Immature natural killer cell (primary cell): ENCODE measurements at regions not wholly inside any gene's neighbourhood (a gene's known extent, or its start where the extent isn't known, plus 50 kb on each side); places are given as distances from the start of the nearest gene placed in this dataset.
"Not testable (repeated sequence)": the region's sequence is repeated elsewhere in the genome, so short reads cannot be mapped to it uniquely, and the experiment has no call there.

Source experiments
- DNase-seq, 3 donors: peaks; one replicate each; pipeline ENCODE4 v3.0.0; 2022; ENCODE audit warnings: mixed read lengths in 1 of 3
- H3K27ac Mint-ChIP-seq, 6 donors: one replicate each; pipeline ENCODE4 v1.8.0; 2020; ENCODE audit warnings: mixed read lengths in 6 of 6, mild to moderate bottlenecking in 5 of 6, inconsistent platforms in 4 of 6, moderate library complexity in 3 of 6
- H3K27me3 Mint-ChIP-seq, 3 donors: one replicate each; pipeline ENCODE4 v1.8.0; 2020 to 2021; ENCODE audit warnings: low read depth in 3 of 3, mild to moderate bottlenecking in 3 of 3, mixed read lengths in 3 of 3, moderate library complexity in 3 of 3, inconsistent platforms in 1 of 3
- H3K36me3 Mint-ChIP-seq, 3 donors: one replicate each; pipeline ENCODE4 v1.8.0; 2020; ENCODE audit warnings: mixed read lengths in 3 of 3, inconsistent platforms in 2 of 3, mild to moderate bottlenecking in 2 of 3
- H3K4me1 Mint-ChIP-seq, 2 donors: one replicate each; pipeline ENCODE4 v1.8.0; 2020; ENCODE audit warnings: inconsistent platforms in 2 of 2, mild to moderate bottlenecking in 2 of 2, mixed read lengths in 2 of 2, moderate library complexity in 1 of 2
- H3K4me3 Mint-ChIP-seq, 5 donors: one replicate each; pipeline ENCODE4 v1.8.0; 2020; ENCODE audit warnings: mild to moderate bottlenecking in 5 of 5, mixed read lengths in 5 of 5, inconsistent platforms in 3 of 5, moderate library complexity in 3 of 5
- H3K9me3 Mint-ChIP-seq, 6 donors: one replicate each; pipeline ENCODE4 v1.8.0; 2020; ENCODE audit warnings: mild to moderate bottlenecking in 6 of 6, mixed read lengths in 6 of 6, inconsistent platforms in 4 of 6, moderate library complexity in 3 of 6

DNA sequence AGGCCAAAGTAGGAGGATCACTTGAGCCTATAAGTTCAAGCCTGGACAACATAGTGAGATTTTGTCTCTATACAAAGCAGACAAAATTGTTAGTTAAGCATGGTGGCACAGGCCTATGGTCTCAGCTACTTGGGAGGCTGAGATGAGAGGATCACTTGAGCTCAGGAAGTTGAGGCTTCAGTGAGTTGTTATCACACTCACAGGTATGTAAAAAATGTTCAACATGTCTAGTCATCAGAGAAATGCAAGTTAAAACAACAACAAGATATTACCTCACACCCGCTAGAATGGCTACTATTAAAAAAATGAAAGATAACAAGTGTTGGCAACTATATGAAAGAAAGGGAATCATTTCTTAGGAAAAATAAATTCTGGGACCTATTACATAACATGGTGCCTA, 341.5 kb upstream of the ST8SIA4 start:
- no peak overlapping the region for H3K4me3 Mint-ChIP-seq
- H3K27ac Mint-ChIP-seq: no peak overlapping the region
- no peak for DNase-seq
- peaks cover 0 to 3% (median 1%) of the 10 kb centered on the region in 3 donors for H3K27me3 Mint-ChIP-seq
- peaks cover 5 to 23% (median 13%) of the 10 kb centered on the region in 6 donors for H3K9me3 Mint-ChIP-seq
- no peaks in the 10 kb centered on the region for H3K36me3 Mint-ChIP-seq
- no peaks in the 10 kb centered on the region for H3K4me1 Mint-ChIP-seq

DNA sequence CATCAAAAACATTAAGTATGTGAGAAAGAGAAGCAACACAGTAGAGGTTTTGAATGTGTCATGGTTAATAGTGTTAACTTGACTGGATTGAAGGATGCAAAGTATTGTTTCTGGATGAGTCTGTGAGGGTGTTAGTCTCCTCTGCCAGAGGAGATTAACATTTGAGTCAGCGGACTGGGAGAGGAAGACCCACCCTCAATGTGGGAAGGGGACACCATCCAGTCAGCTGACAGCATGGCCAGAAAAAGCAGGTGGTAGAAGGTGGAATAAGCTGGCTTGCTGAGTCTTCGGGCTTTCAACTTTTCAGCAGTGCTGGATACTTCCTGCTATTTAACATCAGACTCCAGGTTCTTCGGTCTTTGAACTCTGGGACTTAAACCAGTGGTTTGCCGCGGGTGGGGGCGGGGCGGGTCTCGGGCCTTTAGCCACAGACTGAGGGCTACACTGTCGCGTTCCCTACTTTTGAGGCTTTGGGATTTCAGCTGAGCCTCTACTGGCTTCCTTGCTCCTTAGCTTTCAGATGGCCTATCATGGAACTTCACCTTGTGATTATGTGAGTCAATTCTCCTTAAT, 309.9 kb upstream of the ST8SIA4 start:
- peaks cover 0 to 2% (median 0%) of the 10 kb centered on the region in 3 donors for H3K27me3 Mint-ChIP-seq
- DNase-seq: no peak
- no peaks in the 10 kb centered on the region for H3K36me3 Mint-ChIP-seq
- H3K27ac Mint-ChIP-seq: no peak overlapping the region
- H3K9me3 Mint-ChIP-seq: peaks cover 0 to 18% (median 3%) of the 10 kb centered on the region in 6 donors
- no peaks in the 10 kb centered on the region for H3K4me1 Mint-ChIP-seq
- H3K4me3 Mint-ChIP-seq: no peak overlapping the region

DNA sequence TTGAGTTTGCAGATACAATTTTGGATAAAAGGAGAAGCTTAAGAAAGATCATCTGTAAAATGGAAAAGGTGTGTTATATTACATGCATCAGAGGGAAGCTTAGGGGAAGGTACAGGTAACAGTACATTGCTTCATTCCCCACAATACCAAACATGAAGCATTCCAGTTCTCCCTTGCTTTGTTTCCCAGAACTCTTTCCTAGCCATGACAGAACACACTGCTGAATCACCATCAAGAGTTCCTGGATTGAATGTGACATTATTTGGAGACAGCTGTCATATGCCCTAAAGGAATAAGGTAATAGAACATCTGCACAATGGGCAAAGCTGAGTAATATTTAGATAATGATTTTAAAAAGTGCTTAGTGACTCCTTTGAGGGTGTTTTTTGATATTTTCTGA, 303.5 kb upstream of the ST8SIA4 start:
- no peak overlapping the region for H3K27ac Mint-ChIP-seq
- H3K27me3 Mint-ChIP-seq: peaks cover 0 to 4% (median 0%) of the 10 kb centered on the region in 3 donors
- H3K9me3 Mint-ChIP-seq: peaks cover 0 to 23% (median 7%) of the 10 kb centered on the region in 6 donors
- H3K36me3 Mint-ChIP-seq: no peaks in the 10 kb centered on the region
- DNase-seq: no peak
- no peaks in the 10 kb centered on the region for H3K4me1 Mint-ChIP-seq
- H3K4me3 Mint-ChIP-seq: no peak overlapping the region

- not testable (repeated sequence) for H3K4me3 Mint-ChIP-seq, H3K27ac Mint-ChIP-seq, H3K27me3 Mint-ChIP-seq, H3K36me3 Mint-ChIP-seq, H3K4me1 Mint-ChIP-seq, DNase-seq
- H3K9me3 Mint-ChIP-seq: peaks cover 0 to 21% (median 7%) of the 10 kb centered on the region in 6 donors
These were observed 302.0 kb upstream of the ST8SIA4 start for GRCh38 chr5:101205065-101205464.

DNA sequence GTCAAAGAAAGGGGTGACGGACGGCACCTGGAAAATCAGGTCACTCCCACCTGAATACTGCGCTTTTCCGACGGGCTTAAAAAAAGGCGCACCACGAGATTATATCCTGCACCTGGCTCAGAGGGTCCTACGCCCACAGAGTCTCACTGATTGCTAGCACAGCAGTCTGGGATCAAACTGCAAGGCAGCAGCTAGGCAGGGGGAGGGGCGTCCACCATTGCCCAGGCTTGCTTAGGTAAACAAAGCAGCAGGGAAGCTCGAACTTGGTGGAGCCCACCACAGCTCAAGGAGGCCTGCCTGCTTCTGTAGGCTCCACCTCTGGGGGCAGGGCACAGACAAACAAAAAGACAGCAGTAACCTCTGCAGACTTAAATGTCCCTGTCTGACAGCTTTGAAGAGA, 277.3 kb upstream of the ST8SIA4 start:
- H3K36me3 Mint-ChIP-seq, H3K4me3 Mint-ChIP-seq, DNase-seq, H3K27me3 Mint-ChIP-seq, H3K4me1 Mint-ChIP-seq, H3K27ac Mint-ChIP-seq: not testable (repeated sequence)
- peaks cover 0 to 18% (median 5%) of the 10 kb centered on the region in 6 donors for H3K9me3 Mint-ChIP-seq

DNA sequence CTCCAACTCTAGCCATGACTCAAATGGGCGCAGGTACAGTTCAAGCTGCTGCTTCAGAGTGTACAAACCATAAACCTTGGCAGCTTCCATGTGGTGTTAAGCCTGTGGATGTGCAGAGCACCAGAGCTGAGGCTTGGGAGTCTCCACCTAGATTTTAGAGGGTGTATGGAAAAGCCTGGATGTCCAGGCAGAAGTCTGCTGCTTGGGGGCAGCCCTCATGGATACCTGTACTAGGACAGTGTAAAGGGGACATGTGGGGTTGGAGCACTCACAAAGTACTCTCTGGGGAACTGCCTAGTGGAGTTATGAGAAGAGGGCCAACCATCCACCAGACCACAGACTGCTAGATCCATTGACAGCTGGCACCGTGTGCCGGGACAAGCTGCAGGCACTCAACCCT, 273.5 kb upstream of the ST8SIA4 start:
- no peak overlapping the region for H3K4me3 Mint-ChIP-seq
- H3K27ac Mint-ChIP-seq: no peak overlapping the region
- H3K9me3 Mint-ChIP-seq: peaks cover 0 to 18% (median 5%) of the 10 kb centered on the region in 6 donors
- DNase-seq: no peak
- peaks cover 0 to 2% (median 0%) of the 10 kb centered on the region in 3 donors for H3K27me3 Mint-ChIP-seq
- H3K4me1 Mint-ChIP-seq: no peaks in the 10 kb centered on the region
- no peaks in the 10 kb centered on the region for H3K36me3 Mint-ChIP-seq

DNA sequence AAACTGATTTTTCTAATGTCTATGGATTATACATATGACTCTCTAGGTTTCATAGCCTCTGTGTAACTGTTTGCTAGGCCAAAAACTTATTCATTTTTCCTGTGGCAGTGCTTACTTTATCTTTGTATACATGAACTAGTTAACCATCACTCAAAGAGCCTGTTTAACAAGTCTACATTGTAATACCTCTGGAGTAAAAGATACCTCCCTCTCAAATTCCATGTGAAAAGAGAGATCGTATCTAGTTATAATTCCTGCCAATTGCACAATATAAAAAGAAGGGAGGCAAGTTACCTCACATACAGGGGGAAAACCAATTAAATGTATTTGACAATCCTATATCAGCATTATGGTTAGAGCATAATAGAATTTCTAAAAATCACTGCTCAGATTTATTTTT, 271.9 kb upstream of the ST8SIA4 start:
- Mint-ChIP-seq H3K27ac (no peak overlapping the region), H3K4me1 (no peaks in the 10 kb centered on the region), H3K9me3 (peaks cover 1 to 18% (median 6%) of the 10 kb centered on the region in 6 donors), H3K4me3 (no peak overlapping the region), H3K27me3 (peaks cover 0 to 4% (median 2%) of the 10 kb centered on the region in 3 donors), H3K36me3 (no peaks in the 10 kb centered on the region)
- no peak for DNase-seq

- Mint-ChIP-seq H3K9me3 (peaks cover 2 to 19% (median 6%) of the 10 kb centered on the region in 6 donors), H3K27me3 (peaks cover 1 to 2% (median 2%) of the 10 kb centered on the region in 3 donors), H3K4me3 (no peak overlapping the region), H3K27ac (no peak overlapping the region), H3K36me3 (no peaks in the 10 kb centered on the region), H3K4me1 (no peaks in the 10 kb centered on the region)
- DNase-seq: no peak
These were observed 260.0 kb upstream of the ST8SIA4 start for GRCh38 chr5:101163088-101163487.

DNA sequence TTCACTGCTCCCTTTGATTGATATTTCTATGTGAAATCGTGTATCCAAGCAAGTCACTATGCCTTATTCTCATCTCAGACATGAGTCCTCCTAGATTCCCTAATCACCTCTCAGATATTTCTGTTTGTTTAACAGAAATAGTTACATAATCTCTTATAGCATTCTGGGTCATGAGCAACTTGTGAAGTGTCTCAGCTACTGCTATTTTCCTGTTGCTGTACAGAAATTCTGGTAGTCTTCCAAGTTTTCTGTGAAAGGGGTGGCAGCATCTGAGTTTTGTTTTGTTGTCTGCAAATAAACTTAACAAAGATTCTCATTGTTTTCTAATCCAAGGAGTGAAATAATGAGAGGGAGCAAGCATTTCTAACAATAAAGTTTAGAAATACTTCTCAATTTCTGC, 256.9 kb upstream of the ST8SIA4 start:
- DNase-seq: no peak
- Mint-ChIP-seq H3K4me1 (no peaks in the 10 kb centered on the region), H3K36me3 (no peaks in the 10 kb centered on the region), H3K27me3 (peaks cover 0 to 1% (median 1%) of the 10 kb centered on the region in 3 donors), H3K4me3 (no peak overlapping the region), H3K9me3 (peaks cover 2 to 13% (median 7%) of the 10 kb centered on the region in 6 donors), H3K27ac (no peak overlapping the region)

DNA sequence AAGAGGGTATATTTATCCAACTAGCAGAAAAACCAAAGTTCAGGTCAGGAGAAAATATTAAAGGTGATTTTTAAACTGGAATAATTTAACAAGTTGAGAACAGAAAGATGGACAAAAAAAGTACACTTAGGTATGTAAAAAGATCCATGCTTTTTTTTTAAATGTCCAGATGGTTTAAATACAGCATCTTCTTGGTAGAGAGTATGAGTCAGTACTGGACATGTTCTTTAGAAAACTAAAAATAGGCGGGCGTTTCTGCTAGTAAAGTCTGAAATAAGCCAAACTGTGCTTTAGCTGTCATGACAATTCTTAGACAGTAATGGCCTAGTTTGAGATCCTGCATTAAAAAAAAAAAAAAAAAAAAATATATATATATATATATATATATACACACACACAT, 255.9 kb upstream of the ST8SIA4 start:
- no peak for DNase-seq
- Mint-ChIP-seq H3K27ac (no peak overlapping the region), H3K9me3 (peaks cover 0 to 9% (median 6%) of the 10 kb centered on the region in 6 donors), H3K36me3 (no peaks in the 10 kb centered on the region), H3K27me3 (peaks cover 0 to 1% (median 1%) of the 10 kb centered on the region in 3 donors), H3K4me1 (no peaks in the 10 kb centered on the region), H3K4me3 (no peak overlapping the region)

DNA sequence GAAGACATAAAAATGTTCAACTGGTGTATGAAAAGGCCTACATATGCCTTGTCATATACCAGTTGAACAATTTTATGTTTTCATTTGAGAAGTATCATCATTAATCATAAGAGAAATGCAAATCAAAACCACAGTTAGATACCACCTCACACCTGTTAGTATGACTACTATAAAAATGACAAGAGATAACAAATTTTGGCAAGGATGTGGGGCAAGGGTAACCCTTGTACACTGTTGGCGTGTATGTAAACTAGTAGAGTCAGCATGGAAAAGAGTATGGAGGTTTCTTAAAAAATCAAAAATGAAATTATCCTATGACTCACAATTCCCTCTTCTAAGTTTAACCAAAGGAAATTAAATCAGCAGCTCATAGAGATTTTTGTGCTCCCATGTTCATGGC, 250.4 kb upstream of the ST8SIA4 start:
- Mint-ChIP-seq H3K4me3 (no peak overlapping the region), H3K36me3 (no peaks in the 10 kb centered on the region), H3K4me1 (no peaks in the 10 kb centered on the region), H3K27me3 (peaks cover 0 to 2% (median 1%) of the 10 kb centered on the region in 3 donors), H3K9me3 (peaks cover 0 to 5% (median 2%) of the 10 kb centered on the region in 6 donors), H3K27ac (no peak overlapping the region)
- DNase-seq: no peak

GRCh38 chr5:101143526-101143925, 240.4 kb upstream of the ST8SIA4 start:
- DNase-seq: no peak
- H3K4me3 Mint-ChIP-seq: no peak overlapping the region
- H3K4me1 Mint-ChIP-seq: no peaks in the 10 kb centered on the region
- no peaks in the 10 kb centered on the region for H3K27me3 Mint-ChIP-seq
- peaks cover 0 to 7% (median 0%) of the 10 kb centered on the region in 6 donors for H3K9me3 Mint-ChIP-seq
- no peaks in the 10 kb centered on the region for H3K36me3 Mint-ChIP-seq
- no peak overlapping the region for H3K27ac Mint-ChIP-seq

DNA sequence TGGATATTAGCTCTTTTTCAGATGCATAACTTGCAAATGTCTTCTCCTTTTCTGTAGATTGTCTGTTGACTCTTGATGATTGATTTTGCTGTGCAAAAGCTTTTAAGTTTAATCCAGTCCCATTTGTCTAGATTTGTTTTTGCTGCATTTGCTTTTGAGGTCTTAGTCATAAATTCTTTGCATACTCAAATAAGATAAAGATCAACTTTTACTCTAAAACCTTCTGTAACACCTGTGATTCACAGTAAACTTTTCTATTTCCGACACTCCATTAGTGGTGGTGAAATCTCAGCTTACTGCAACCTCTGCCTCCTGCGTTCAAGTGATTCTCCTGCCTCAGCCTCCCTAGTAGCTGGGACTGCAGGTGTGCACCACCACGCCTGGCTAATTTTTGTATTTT, 239.0 kb upstream of the ST8SIA4 start:
- no peak overlapping the region for H3K4me3 Mint-ChIP-seq
- DNase-seq: no peak
- H3K27me3 Mint-ChIP-seq: no peaks in the 10 kb centered on the region
- H3K36me3 Mint-ChIP-seq: no peaks in the 10 kb centered on the region
- H3K27ac Mint-ChIP-seq: no peak overlapping the region
- H3K4me1 Mint-ChIP-seq: no peaks in the 10 kb centered on the region
- peaks cover 0 to 7% (median 0%) of the 10 kb centered on the region in 6 donors for H3K9me3 Mint-ChIP-seq

- H3K27ac Mint-ChIP-seq: no peak overlapping the region
- peaks cover 0 to 5% (median 0%) of the 10 kb centered on the region in 6 donors for H3K9me3 Mint-ChIP-seq
- DNase-seq: no peak
- no peak overlapping the region for H3K4me3 Mint-ChIP-seq
- H3K27me3 Mint-ChIP-seq: no peaks in the 10 kb centered on the region
- no peaks in the 10 kb centered on the region for H3K4me1 Mint-ChIP-seq
- H3K36me3 Mint-ChIP-seq: no peaks in the 10 kb centered on the region
These were observed 233.4 kb upstream of the ST8SIA4 start for GRCh38 chr5:101136454-101136853.

DNA sequence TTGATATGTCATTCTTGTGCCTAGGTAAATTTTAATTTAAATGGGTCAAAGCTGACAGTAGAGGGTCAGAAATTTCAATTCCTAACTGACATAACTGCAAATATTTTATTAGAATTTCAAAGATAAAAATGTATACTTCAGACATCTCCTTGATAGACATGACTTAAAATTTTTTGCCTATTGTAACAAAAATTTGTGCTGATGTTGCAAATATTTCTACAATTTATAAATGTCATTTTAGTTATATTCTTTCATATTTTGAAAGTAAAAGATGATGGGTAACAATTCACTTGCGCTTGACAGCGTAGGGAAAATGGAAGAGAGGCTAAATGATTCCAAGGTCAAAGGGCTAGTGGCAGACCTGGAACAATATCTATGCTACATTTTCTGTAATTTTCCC, 220.3 kb upstream of the ST8SIA4 start:
- Mint-ChIP-seq H3K9me3 (no peaks in the 10 kb centered on the region), H3K36me3 (no peaks in the 10 kb centered on the region)
- no peak for DNase-seq

More for the DNA sequence above, 220.3 kb upstream of the ST8SIA4 start:
- H3K4me3 Mint-ChIP-seq: no peak overlapping the region
- H3K27ac Mint-ChIP-seq: no peak overlapping the region
- H3K4me1 Mint-ChIP-seq: no peaks in the 10 kb centered on the region
- H3K27me3 Mint-ChIP-seq: no peaks in the 10 kb centered on the region
